Liver (tissue), 8 donors: ENCODE measurements at regions not wholly inside any gene's neighbourhood (a gene's known extent, or its start where the extent isn't known, plus 50 kb on each side); places are given as distances from the start of the nearest gene placed in this dataset.
"Not testable (repeated sequence)": the region's sequence is repeated elsewhere in the genome, so short reads cannot be mapped to it uniquely, and the experiment has no call there.

Source experiments
- DNase-seq: peaks from one replicate; pipeline ENCODE4 v3.0.0-alpha.2; 2017; ENCODE audit warnings: low spot score
- H3K27ac ChIP-seq, 2 donors: one replicate each; pipeline ENCODE4 v1.7.0; 2013; ENCODE audit warnings: inconsistent platforms in 2 of 2, low read length in 2 of 2, control low read depth in 1 of 2, low read depth in 1 of 2, mild to moderate bottlenecking in 1 of 2
- H3K27me3 ChIP-seq, 4 donors: one replicate each; pipeline versions ENCODE4 v1.6.1 to v1.7.0; 2013; ENCODE audit warnings: low read length in 3 of 4, inconsistent platforms in 1 of 4, mild to moderate bottlenecking in 1 of 4, moderate library complexity in 1 of 4; ENCODE audit not compliant: control insufficient read depth in 4 of 4, insufficient read depth in 4 of 4
- H3K36me3 ChIP-seq, 4 donors: one replicate each; pipeline versions ENCODE4 v1.6.1 to v1.7.0; 2013; ENCODE audit warnings: low read length in 3 of 4, mild to moderate bottlenecking in 3 of 4, low read depth in 1 of 4, moderate library complexity in 1 of 4; ENCODE audit not compliant: control insufficient read depth in 4 of 4, insufficient read depth in 3 of 4
- H3K4me1 ChIP-seq, 4 donors: one replicate each; pipeline versions ENCODE4 v1.6.1 to v1.7.0; 2013; ENCODE audit warnings: low read length in 3 of 4, mild to moderate bottlenecking in 3 of 4, moderate library complexity in 1 of 4; ENCODE audit not compliant: control insufficient read depth in 4 of 4, insufficient read depth in 4 of 4
- H3K4me3 ChIP-seq, 3 donors: one replicate each; pipeline versions ENCODE4 v1.6.1 to v1.7.0; 2013; ENCODE audit warnings: low read length in 3 of 3, control low read depth in 1 of 3, low read depth in 1 of 3, mild to moderate bottlenecking in 1 of 3
- H3K9ac ChIP-seq, 2 donors: one replicate each; pipeline ENCODE4 v1.7.0; 2013; ENCODE audit warnings: low read length in 2 of 2, mild to moderate bottlenecking in 2 of 2, moderate library complexity in 2 of 2, control low read depth in 1 of 2, low read depth in 1 of 2
- H3K9me3 ChIP-seq, 4 donors: one replicate each; pipeline versions ENCODE4 v1.6.1 to v1.7.0; 2013; ENCODE audit warnings: low read length in 3 of 4; ENCODE audit not compliant: control insufficient read depth in 4 of 4
- CTCF ChIP-seq: fragments of 150-350 bp; IDR thresholded peaks from 2 replicates; pipeline ENCODE4 v1.5.1; 2017; ENCODE audit warnings: improper control_type of control experiment, low read depth, low read length; ENCODE audit not compliant: missing input control
- EGR1 ChIP-seq, 2 donors: IDR thresholded peaks; 2 replicates each; pipeline ENCODE4 v1.6.1; 2016 to 2018; ENCODE audit warnings: antibody characterized with exemption in 2 of 2, low read depth in 2 of 2
- FOXA1 ChIP-seq: IDR thresholded peaks from 2 replicates; pipeline ENCODE4 v1.6.1; 2016; ENCODE audit warnings: antibody characterized with exemption
- FOXA2 ChIP-seq: IDR thresholded peaks from 2 replicates; pipeline ENCODE4 v1.6.1; 2016; ENCODE audit warnings: antibody characterized with exemption
- GABPA ChIP-seq, 2 donors: IDR thresholded peaks in 1 of 2; conservative IDR thresholded peaks in 1 of 2; 2 replicates each; pipeline ENCODE4 v1.6.1; 2016; ENCODE audit warnings: antibody characterized with exemption in 2 of 2, mild to moderate bottlenecking in 1 of 2, moderate library complexity in 1 of 2
- HNF4A ChIP-seq, 2 donors: conservative IDR thresholded peaks; 2 replicates each; pipeline ENCODE4 v1.6.1; 2016; ENCODE audit warnings: antibody characterized with exemption in 2 of 2, mild to moderate bottlenecking in 2 of 2
- HNF4G ChIP-seq: IDR thresholded peaks from 2 replicates; pipeline ENCODE4 v1.6.1; 2016; ENCODE audit warnings: antibody characterized with exemption
- JUND ChIP-seq, 2 donors: IDR thresholded peaks; 2 replicates each; pipeline ENCODE4 v1.6.1; 2016; ENCODE audit warnings: antibody characterized with exemption in 2 of 2
- NR2F2 ChIP-seq: IDR thresholded peaks from 2 replicates; pipeline ENCODE4 v1.6.1; 2016; ENCODE audit warnings: antibody characterized with exemption
- RAD21 ChIP-seq, 2 donors: IDR thresholded peaks; 2 replicates each; pipeline ENCODE4 v1.6.1; 2016; ENCODE audit warnings: antibody characterized with exemption in 2 of 2, mild to moderate bottlenecking in 2 of 2
- RXRA ChIP-seq, 2 donors: IDR thresholded peaks; 2 replicates each; pipeline ENCODE4 v1.6.1; 2017 to 2018; ENCODE audit warnings: antibody characterized with exemption in 2 of 2, mild to moderate bottlenecking in 1 of 2
- SP1 ChIP-seq: IDR thresholded peaks from 2 replicates; pipeline ENCODE4 v1.6.1; 2018; ENCODE audit warnings: antibody characterized with exemption, mild to moderate bottlenecking
- TAF1 ChIP-seq: conservative IDR thresholded peaks from 2 replicates; pipeline ENCODE4 v1.6.1; 2016; ENCODE audit warnings: antibody characterized with exemption, mild to moderate bottlenecking
- YY1 ChIP-seq: IDR thresholded peaks from 2 replicates; pipeline ENCODE4 v1.6.1; 2016; ENCODE audit warnings: antibody characterized with exemption, mild to moderate bottlenecking
- ZBTB33 ChIP-seq: IDR thresholded peaks from 2 replicates; pipeline ENCODE4 v1.6.1; 2016; ENCODE audit warnings: antibody characterized with exemption
- WGBS: extraction: QIAGEN DNeasy Blood & Tissue Kit; methylation state at CpG from one replicate; pipeline ENCODE4 v1.1.7; 2013; 5-methylcytosine and 5-hydroxymethylcytosine counted together
- TF ChIP-seq, protein P1 (sequence below): IDR thresholded peaks from 2 replicates; pipeline ENCODE4 v1.6.1; 2016; ENCODE audit warnings: antibody characterized with exemption
- TF ChIP-seq, protein P2 (sequence below): IDR thresholded peaks from 2 replicates; pipeline ENCODE4 v1.6.1; 2016; ENCODE audit warnings: antibody characterized with exemption
- donor health status: healthy.
- donor health status: healthy.
- donor health status: healthy.
- donor health status: healthy.
- donor health status: healthy.

DNA sequence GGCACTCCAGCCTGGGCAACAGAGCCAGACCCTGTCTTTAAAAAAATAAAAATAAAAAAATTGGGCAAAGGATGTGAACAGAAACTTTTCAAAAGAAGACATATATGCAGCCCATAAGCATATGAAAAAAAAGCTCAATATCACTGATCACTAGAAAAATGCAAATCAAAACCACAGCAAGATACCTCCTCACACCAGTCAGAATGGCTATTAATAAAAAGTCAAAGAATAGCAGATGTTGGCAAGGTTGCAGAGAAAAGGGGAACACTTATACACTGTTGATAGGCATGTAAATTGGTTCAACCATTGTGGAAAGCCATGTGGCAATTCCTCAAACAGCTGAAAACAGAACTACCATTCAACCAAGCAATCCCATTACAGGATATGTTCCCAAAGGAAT, 204.1 kb upstream of the SRD5A2 start:
- H3K9me3 ChIP-seq, result peaks cover 0 to 9% (median 1%) of the 10 kb centered on the region in 4 donors
- no peak overlapping the region for H3K4me3 ChIP-seq
- H3K36me3 ChIP-seq, result no peaks in the 10 kb centered on the region
- no peak overlapping the region for H3K9ac ChIP-seq
- H3K27ac ChIP-seq, result no peak overlapping the region
- TF ChIP-seq EGR1 (IDR thresholded peaks at IDR 0.05; ENCODE audit: low read depth in 2 of 2) (no peak), CTCF (no peak), RAD21 (IDR thresholded peaks at IDR 0.05) (no peak), HNF4A (conservative IDR thresholded peaks at IDR 0.05) (no peak), SP1 (no peak), YY1 (no peak), GABPA (IDR thresholded peaks at IDR 0.05 in 1 of 2, conservative IDR thresholded peaks at IDR 0.05 in 1 of 2) (no peak), ZBTB33 (no peak), RXRA (IDR thresholded peaks at IDR 0.05) (no peak), NR2F2 (no peak), FOXA1 (no peak), HNF4G (no peak), FOXA2 (no peak)
- TF ChIP-seq, protein P1, sequence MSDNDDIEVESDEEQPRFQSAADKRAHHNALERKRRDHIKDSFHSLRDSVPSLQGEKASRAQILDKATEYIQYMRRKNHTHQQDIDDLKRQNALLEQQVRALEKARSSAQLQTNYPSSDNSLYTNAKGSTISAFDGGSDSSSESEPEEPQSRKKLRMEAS, result no peak
- TF ChIP-seq, protein P2, sequence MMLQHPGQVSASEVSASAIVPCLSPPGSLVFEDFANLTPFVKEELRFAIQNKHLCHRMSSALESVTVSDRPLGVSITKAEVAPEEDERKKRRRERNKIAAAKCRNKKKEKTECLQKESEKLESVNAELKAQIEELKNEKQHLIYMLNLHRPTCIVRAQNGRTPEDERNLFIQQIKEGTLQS, result no peak
- H3K4me1 ChIP-seq, result no peaks in the 10 kb centered on the region
- no peaks in the 10 kb centered on the region for H3K27me3 ChIP-seq
- DNase-seq, result no peak

DNA sequence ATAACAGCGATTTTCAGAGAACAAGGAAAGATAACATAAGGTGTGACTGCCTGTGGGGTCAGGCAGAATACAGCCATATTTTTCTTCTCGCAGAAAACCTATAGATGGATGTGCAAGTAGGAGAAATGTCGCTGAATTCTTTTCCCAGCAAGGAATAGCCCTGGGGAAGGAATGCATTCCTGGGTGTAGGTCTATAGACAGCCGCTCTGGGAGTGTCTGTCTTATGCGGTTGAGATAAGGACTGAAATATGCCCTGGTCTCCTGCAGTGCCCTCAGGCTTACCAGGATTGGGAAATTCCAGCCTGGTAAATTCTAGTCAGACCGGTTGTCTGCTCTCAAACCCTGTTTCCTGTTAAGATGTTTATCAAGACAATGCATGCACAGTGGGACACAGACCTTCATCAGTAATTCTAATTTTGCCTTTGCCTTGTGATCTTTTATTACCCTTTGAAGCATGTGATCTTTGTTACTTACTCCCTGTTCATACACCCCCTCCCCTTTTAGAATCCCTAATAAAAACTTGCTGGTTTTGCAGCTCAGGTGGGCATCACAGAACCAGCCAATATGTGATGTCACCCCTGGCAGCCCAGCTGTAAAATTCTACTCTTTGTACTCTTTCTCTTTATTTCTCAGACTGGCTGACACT, 202.8 kb upstream of the SRD5A2 start:
- H3K36me3 ChIP-seq, H3K9me3 ChIP-seq, H3K27ac ChIP-seq, DNase-seq, H3K27me3 ChIP-seq, H3K9ac ChIP-seq, H3K4me1 ChIP-seq, H3K4me3 ChIP-seq: not testable (repeated sequence)
- WGBS, result 85% methylated on average over 6 of the region's 6 CpGs

- DNase-seq, result no peak
- no peak overlapping the region for H3K27ac ChIP-seq
- H3K9ac ChIP-seq, result no peak overlapping the region
- H3K27me3 ChIP-seq, result no peaks in the 10 kb centered on the region
- no peak overlapping the region for H3K4me3 ChIP-seq
- TF ChIP-seq TAF1 (no peak), EGR1 (IDR thresholded peaks at IDR 0.05; ENCODE audit: low read depth in 2 of 2) (no peak), FOXA1 (no peak), JUND (IDR thresholded peaks at IDR 0.05) (no peak), HNF4G (no peak), GABPA (IDR thresholded peaks at IDR 0.05 in 1 of 2, conservative IDR thresholded peaks at IDR 0.05 in 1 of 2) (no peak)
- H3K36me3 ChIP-seq, result no peaks in the 10 kb centered on the region
- 88% methylated on average over 10 of the region's 10 CpGs for WGBS
- H3K4me1 ChIP-seq, result no peaks in the 10 kb centered on the region
- peaks cover 0 to 2% (median 0%) of the 10 kb centered on the region in 4 donors for H3K9me3 ChIP-seq
Measured at GRCh38 chr2:31778153-31778552, 197.4 kb upstream of the SRD5A2 start.
